SK-N-SH treated with all-trans-retinoic acid at 6 μM for 48 hours (cell line): ENCODE measurements at regions not wholly inside any gene's neighbourhood (a gene's known extent, or its start where the extent isn't known, plus 50 kb on each side); places are given as distances from the start of the nearest gene placed in this dataset.

Experiments used
- ATAC-seq: fragments of 200-7000 bp; cut with Tn5 transposase; 3 replicates; pipeline ENCODE4 v1.9.1; 2020; ENCODE audit warnings: mild to moderate bottlenecking, moderate library complexity
- ARNTL ChIP-seq: fragments of 450-650 bp; formaldehyde crosslinking; IDR thresholded peaks from 2 replicates; pipeline ENCODE4 v1.5.0; 2020; ENCODE audit warnings: low read depth, mild to moderate bottlenecking, moderate library complexity, borderline replicate concordance
- BACH2 ChIP-seq: fragments of 250-450 bp; sonication (Bioruptor Pico); IDR thresholded peaks from 2 replicates; pipeline ENCODE4 v1.9.0; 2021; ENCODE audit warnings: mild to moderate bottlenecking, borderline replicate concordance
- CREB5 ChIP-seq: fragments of 250-450 bp; sonication (Bioruptor Pico); IDR thresholded peaks from 2 replicates; pipeline ENCODE4 v1.5.1; 2020; ENCODE audit warnings: low read depth, mild to moderate bottlenecking, moderate library complexity
- CSDC2 ChIP-seq: fragments of 250-450 bp; sonication (Bioruptor Pico); IDR thresholded peaks from 2 replicates; pipeline ENCODE4 v1.5.0; 2020; ENCODE audit warnings: mild to moderate bottlenecking, moderate library complexity
- ESRRG ChIP-seq: fragments of 250-450 bp; sonication (Bioruptor Pico); IDR thresholded peaks from 2 replicates; pipeline ENCODE4 v1.6.1; 2021; ENCODE audit warnings: mild to moderate bottlenecking
- GLIS3 ChIP-seq: fragments of 250-450 bp; sonication (Bioruptor Pico); IDR thresholded peaks from 2 replicates; pipeline ENCODE4 v1.5.0; 2020; ENCODE audit warnings: mild to moderate bottlenecking, moderate library complexity
- ISL1 ChIP-seq: fragments of 250-450 bp; sonication (Bioruptor Pico); IDR thresholded peaks from 2 replicates; pipeline ENCODE4 v2.1.2; 2022; ENCODE audit warnings: mild to moderate bottlenecking, moderate library complexity
- OSR1 ChIP-seq: fragments of 250-450 bp; sonication (Bioruptor Pico); IDR thresholded peaks from 2 replicates; pipeline ENCODE4 v1.8.0; 2022; ENCODE audit warnings: moderate library complexity, mild to moderate bottlenecking, inconsistent platforms
- PATZ1 ChIP-seq: fragments of 250-450 bp; sonication (Bioruptor Pico); IDR thresholded peaks from 2 replicates; pipeline ENCODE4 v1.8.0; 2020; ENCODE audit warnings: mild to moderate bottlenecking, moderate library complexity, borderline replicate concordance
- PPARA ChIP-seq: fragments of 250-450 bp; sonication (Bioruptor Pico); IDR thresholded peaks from 2 replicates; pipeline ENCODE4 v1.5.0; 2020; ENCODE audit warnings: mild to moderate bottlenecking, borderline replicate concordance
- RARB ChIP-seq: fragments of 250-450 bp; sonication (Bioruptor Pico); IDR thresholded peaks from 2 replicates; pipeline ENCODE4 v1.8.0; 2021; ENCODE audit warnings: mild to moderate bottlenecking, moderate library complexity
- SNAI2 ChIP-seq: fragments of 250-450 bp; sonication (Bioruptor Pico); IDR thresholded peaks from 2 replicates; pipeline ENCODE4 v1.5.0; 2020; ENCODE audit warnings: mild to moderate bottlenecking, moderate library complexity
- TCF4 ChIP-seq: fragments of 250-450 bp; sonication (Bioruptor Pico); IDR thresholded peaks from 2 replicates; pipeline ENCODE4 v1.8.0; 2021; ENCODE audit warnings: mild to moderate bottlenecking, moderate library complexity, borderline replicate concordance
- TOX ChIP-seq: fragments of 250-450 bp; sonication (Bioruptor Pico); IDR thresholded peaks from 2 replicates; pipeline ENCODE4 v1.8.0; 2021; ENCODE audit warnings: mild to moderate bottlenecking, moderate library complexity, borderline replicate concordance
- ZC3H10 ChIP-seq: fragments of 250-450 bp; sonication (Bioruptor Pico); IDR thresholded peaks from 2 replicates; pipeline ENCODE4 v1.5.1; 2021; ENCODE audit warnings: mild to moderate bottlenecking, moderate library complexity
- ZFP3 ChIP-seq: fragments of 250-450 bp; sonication (Bioruptor Pico); IDR thresholded peaks from 2 replicates; pipeline ENCODE4 v1.5.0; 2020; ENCODE audit warnings: mild to moderate bottlenecking, moderate library complexity
- ZFP30 ChIP-seq: fragments of 450-650 bp; formaldehyde crosslinking; IDR thresholded peaks from 2 replicates; pipeline ENCODE4 v1.5.0; 2022; ENCODE audit warnings: mild to moderate bottlenecking, moderate library complexity
- ZNF565 ChIP-seq: fragments of 450-650 bp; formaldehyde crosslinking; conservative IDR thresholded peaks from 2 replicates; pipeline ENCODE4 v1.5.0; 2020; ENCODE audit warnings: low read depth, mild to moderate bottlenecking, moderate library complexity
- ZNF70 ChIP-seq: fragments of 450-650 bp; formaldehyde crosslinking; IDR thresholded peaks from 2 replicates; pipeline ENCODE4 v1.5.0; 2020; ENCODE audit warnings: mild to moderate bottlenecking, moderate library complexity
- ZNF8 ChIP-seq: fragments of 450-650 bp; formaldehyde crosslinking; IDR thresholded peaks from 2 replicates; pipeline ENCODE4 v1.5.0; 2020; ENCODE audit warnings: mild to moderate bottlenecking, moderate library complexity
- TF ChIP-seq, protein P1 (sequence below): fragments of 250-450 bp; sonication (Bioruptor Pico); IDR thresholded peaks from 2 replicates; pipeline ENCODE4 v1.5.1; 2021; ENCODE audit warnings: mild to moderate bottlenecking, moderate library complexity

DNA sequence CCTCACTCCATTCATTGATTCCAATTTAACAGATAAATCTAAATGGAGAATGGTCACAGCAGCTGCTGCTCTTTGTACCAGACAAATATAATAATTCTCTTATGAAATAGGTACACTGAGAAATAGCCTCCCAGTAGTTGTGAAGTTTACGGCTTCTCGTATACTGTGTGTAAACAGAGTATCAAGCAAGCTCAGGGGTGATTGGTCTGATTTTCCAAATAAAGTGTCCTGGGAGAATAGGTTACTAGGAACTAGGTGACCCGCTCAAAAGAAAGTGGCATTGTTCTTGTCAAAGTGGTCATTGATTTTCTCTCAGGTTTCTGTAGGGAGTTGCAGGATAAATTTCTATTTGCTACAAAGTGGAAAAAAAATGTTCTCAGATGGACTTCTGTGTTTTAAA lies 838.2 kb downstream of the RAPGEF2 start:
- ATAC-seq = no peak
- TF ChIP-seq CREB5 (CRISPR knock-in tag) = no peak
- no peak for TF ChIP-seq TCF4 (CRISPR knock-in tag)

- TF ChIP-seq ESRRG (CRISPR knock-in tag) (no peak), PATZ1 (CRISPR knock-in tag) (no peak)
- no peak for ATAC-seq
Measured at GRCh38 chr4:159944477-159944876, 841.6 kb downstream of the RAPGEF2 start.

- no peak for TF ChIP-seq PATZ1 (CRISPR knock-in tag)
- no peak for TF ChIP-seq BACH2 (CRISPR knock-in tag)
- TF ChIP-seq ISL1 = no peak
- no peak for TF ChIP-seq ZNF565 (CRISPR knock-in tag)
- no peak for TF ChIP-seq ZC3H10 (CRISPR knock-in tag)
- no peak for TF ChIP-seq CSDC2
- no peak for TF ChIP-seq RARB (CRISPR knock-in tag)
- no peak for TF ChIP-seq TOX (CRISPR knock-in tag)
- no peak for TF ChIP-seq OSR1 (CRISPR knock-in tag)
- no peak for TF ChIP-seq ZNF8 (CRISPR knock-in tag)
- no peak for TF ChIP-seq ZNF70
- TF ChIP-seq ZFP3 (CRISPR knock-in tag) = no peak
- no peak for TF ChIP-seq ESRRG (CRISPR knock-in tag)
- TF ChIP-seq, protein P1, sequence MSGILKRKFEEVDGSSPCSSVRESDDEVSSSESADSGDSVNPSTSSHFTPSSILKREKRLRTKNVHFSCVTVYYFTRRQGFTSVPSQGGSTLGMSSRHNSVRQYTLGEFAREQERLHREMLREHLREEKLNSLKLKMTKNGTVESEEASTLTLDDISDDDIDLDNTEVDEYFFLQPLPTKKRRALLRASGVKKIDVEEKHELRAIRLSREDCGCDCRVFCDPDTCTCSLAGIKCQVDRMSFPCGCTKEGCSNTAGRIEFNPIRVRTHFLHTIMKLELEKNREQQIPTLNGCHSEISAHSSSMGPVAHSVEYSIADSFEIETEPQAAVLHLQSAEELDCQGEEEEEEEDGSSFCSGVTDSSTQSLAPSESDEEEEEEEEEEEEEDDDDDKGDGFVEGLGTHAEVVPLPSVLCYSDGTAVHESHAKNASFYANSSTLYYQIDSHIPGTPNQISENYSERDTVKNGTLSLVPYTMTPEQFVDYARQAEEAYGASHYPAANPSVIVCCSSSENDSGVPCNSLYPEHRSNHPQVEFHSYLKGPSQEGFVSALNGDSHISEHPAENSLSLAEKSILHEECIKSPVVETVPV (CRISPR knock-in tag) = no peak
- TF ChIP-seq ZFP30 (CRISPR knock-in tag) = no peak
- no peak for ATAC-seq
Measured at GRCh38 chr4:159946983-159947615, 844.2 kb downstream of the RAPGEF2 start.

DNA sequence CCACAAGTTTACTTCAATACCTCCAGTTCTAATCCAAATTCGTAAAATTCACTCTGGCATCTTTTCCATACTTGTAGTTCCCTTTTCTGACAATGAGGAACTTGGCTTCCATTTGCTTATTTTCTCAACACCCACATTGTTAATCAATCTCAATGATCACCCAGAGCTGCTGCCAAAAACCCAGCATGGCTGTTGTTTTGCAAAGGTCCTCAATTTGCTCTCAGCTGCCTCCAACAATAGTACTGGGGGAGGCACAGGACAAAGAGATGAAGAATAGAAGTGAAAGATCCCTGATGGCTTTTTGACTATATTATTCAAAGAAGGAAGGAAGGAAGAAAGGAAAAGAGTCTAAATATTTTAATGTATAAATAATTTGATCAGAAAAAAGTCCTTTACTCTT lies 847.8 kb downstream of the RAPGEF2 start:
- TF ChIP-seq GLIS3 (CRISPR knock-in tag) (no peak), RARB (CRISPR knock-in tag) (no peak), SNAI2 (CRISPR knock-in tag) (no peak), ZC3H10 (CRISPR knock-in tag) (no peak), ISL1 (no peak), TOX (CRISPR knock-in tag) (no peak), ARNTL (CRISPR knock-in tag) (no peak), PPARA (CRISPR knock-in tag) (no peak), CSDC2 (no peak), CREB5 (CRISPR knock-in tag) (no peak)
- TF ChIP-seq, protein P1 (CRISPR knock-in tag) = no peak
- no peak for ATAC-seq
